H1 (cell line): ENCODE measurements at regions not wholly inside any gene's neighbourhood (a gene's known extent, or its start where the extent isn't known, plus 50 kb on each side); places are given as distances from the start of the nearest gene placed in this dataset.

ENCODE experiments used
- CTCF ChIA-PET: fragments of 300-600 bp; sonication (Branson Sonifier 250); formaldehyde crosslinking; loops from one replicate; lab custom pipeline; 2021; ENCODE audit not compliant: partially characterized antibody; lab: Charles Lee
- POLR2A ChIA-PET: fragments of 300-600 bp; sonication (Branson Sonifier 250); formaldehyde crosslinking; loops from one replicate; lab custom pipeline; 2021; ENCODE audit warnings: inconsistent platforms; ENCODE audit not compliant: partially characterized antibody; lab: Charles Lee
- DNase-seq, 2 experiments: peaks; one replicate each; pipeline versions ENCODE4 v3.0.0 to v3.0.0-alpha.2; 2010 to 2022; ENCODE audit warnings: low spot score in 2 of 2, low read depth in 1 of 2, mixed read lengths in 1 of 2
- FAIRE-seq: peaks from 2 replicates; lab custom pipeline; 2011; peaks lifted over from hg19 to GRCh38; lab: Jason Lieb, UNC
- H2AFZ ChIP-seq: 2 replicates; pipeline ENCODE4 v1.8.1; 2012; ENCODE audit warnings: low read length, inconsistent platforms
- H2AK5ac ChIP-seq: 2 replicates; pipeline ENCODE4 v1.6.1; 2013; ENCODE audit warnings: low read depth, low read length
- H2BK120ac ChIP-seq: replicated peaks from 2 replicates; pipeline ENCODE3; 2013; ENCODE audit warnings: low read depth, low read length, inconsistent platforms
- H2BK12ac ChIP-seq: 2 replicates; pipeline ENCODE4 v1.6.1; 2013; ENCODE audit warnings: low read depth, low read length
- H2BK15ac ChIP-seq: 2 replicates; pipeline ENCODE4 v1.6.1; 2013; ENCODE audit warnings: low read length
- H2BK20ac ChIP-seq: 2 replicates; pipeline ENCODE4 v1.6.1; 2013; ENCODE audit warnings: low read length
- H2BK5ac ChIP-seq: 2 replicates; pipeline ENCODE4 v1.6.1; 2013; ENCODE audit warnings: low read depth, low read length
- H3K14ac ChIP-seq: 2 replicates; pipeline ENCODE4 v1.6.1; 2013; ENCODE audit warnings: inconsistent platforms; ENCODE audit not compliant: insufficient read length
- H3K18ac ChIP-seq: 2 replicates; pipeline ENCODE4 v1.6.1; 2013; ENCODE audit warnings: low read length; ENCODE audit errors: extremely low read depth
- H3K23ac ChIP-seq: 2 replicates; pipeline ENCODE4 v1.6.1; 2013; ENCODE audit warnings: inconsistent platforms; ENCODE audit not compliant: insufficient read length
- H3K23me2 ChIP-seq: 2 replicates; pipeline ENCODE4 v1.6.1; 2013; ENCODE audit warnings: low read depth, low read length
- H3K27ac ChIP-seq: 2 replicates; pipeline ENCODE4 v1.6.1; 2011; ENCODE audit warnings: low read depth, low read length, inconsistent platforms
- H3K27me3 ChIP-seq, 4 experiments: replicated peaks in 1 of 4; 1 replicate in 1 of 4; 2 replicates in 3 of 4; pipeline versions ENCODE4 v1.6.1 to v1.8.1; 2011 to 2013; ENCODE audit warnings: low read length in 3 of 4, mild to moderate bottlenecking in 3 of 4, inconsistent platforms in 2 of 4, mixed read lengths in 2 of 4, moderate library complexity in 1 of 4; ENCODE audit not compliant: control insufficient read depth in 3 of 4, insufficient read depth in 3 of 4; ENCODE audit errors: extremely low read depth in 1 of 4
- H3K36me3 ChIP-seq, 4 experiments: 2 replicates each; pipeline versions ENCODE4 v1.6.1 to v1.8.1; 2011 to 2013; ENCODE audit warnings: mild to moderate bottlenecking in 4 of 4, low read length in 3 of 4, moderate library complexity in 2 of 4, control low read depth in 1 of 4, inconsistent platforms in 1 of 4; ENCODE audit not compliant: insufficient read depth in 4 of 4, control insufficient read depth in 2 of 4
- H3K4ac ChIP-seq: replicated peaks from 2 replicates; pipeline ENCODE3; 2013; ENCODE audit warnings: low read length, low read depth, mixed read lengths, inconsistent platforms; ENCODE audit not compliant: insufficient read length
- H3K4me1 ChIP-seq, 4 experiments: replicated peaks in 1 of 4; 1 replicate in 1 of 4; 2 replicates in 3 of 4; pipeline versions ENCODE4 v1.6.1 to v1.8.1; 2011 to 2013; ENCODE audit warnings: low read length in 3 of 4, inconsistent platforms in 2 of 4, mixed read lengths in 1 of 4; ENCODE audit not compliant: insufficient read depth in 4 of 4, control insufficient read depth in 3 of 4
- H3K4me2 ChIP-seq, 2 experiments: 2 replicates each; pipeline versions ENCODE4 v1.6.1 to v1.8.1; 2011 to 2013; ENCODE audit warnings: low read depth in 2 of 2, low read length in 2 of 2, control low read depth in 1 of 2, inconsistent platforms in 1 of 2, mild to moderate bottlenecking in 1 of 2; ENCODE audit not compliant: insufficient read depth in 1 of 2
- H3K4me3 ChIP-seq, 4 experiments: fragments of 200-600, 300-600 bp in 1 of 4; sonication (generic), shearing (Covaris generic), sonication (Bioruptor Twin) in 1 of 4; 2 replicates each; pipeline versions ENCODE4 v1.5.1 to v1.8.1; 2011 to 2016; ENCODE audit warnings: low read length in 4 of 4, low read depth in 3 of 4, control low read depth in 2 of 4, inconsistent platforms in 2 of 4, mild to moderate bottlenecking in 2 of 4, mixed read lengths in 1 of 4, moderate library complexity in 1 of 4; ENCODE audit not compliant: insufficient read depth in 2 of 4; ENCODE audit errors: extremely low read depth in 1 of 4
- H3K56ac ChIP-seq: replicated peaks from 2 replicates; pipeline ENCODE3; 2013; ENCODE audit warnings: low read depth, mild to moderate bottlenecking, mixed read lengths, low read length, inconsistent platforms; ENCODE audit not compliant: insufficient read length
- H3K79me1 ChIP-seq: 2 replicates; pipeline ENCODE4 v1.6.1; 2013; ENCODE audit warnings: low read depth, low read length, control low read depth
- H3K79me2 ChIP-seq, 2 experiments: 2 replicates each; pipeline versions ENCODE4 v1.6.1 to v1.8.1; 2012 to 2013; ENCODE audit warnings: low read length in 2 of 2, mild to moderate bottlenecking in 2 of 2, inconsistent platforms in 1 of 2; ENCODE audit not compliant: insufficient read depth in 2 of 2, control insufficient read depth in 1 of 2
- H3K9ac ChIP-seq, 4 experiments: replicated peaks in 1 of 4; 1 replicate in 1 of 4; 2 replicates in 3 of 4; pipeline versions ENCODE4 v1.6.1 to v1.8.1; 2011 to 2013; ENCODE audit warnings: low read depth in 3 of 4, low read length in 3 of 4, control low read depth in 2 of 4, mild to moderate bottlenecking in 2 of 4, moderate library complexity in 2 of 4, inconsistent platforms in 1 of 4; ENCODE audit errors: extremely low read depth in 1 of 4
- H3K9me3 ChIP-seq, 2 experiments: 2 replicates each; pipeline versions ENCODE4 v1.6.1 to v1.8.1; 2012 to 2013; ENCODE audit warnings: mild to moderate bottlenecking in 2 of 2, moderate library complexity in 2 of 2, control low read depth in 1 of 2, inconsistent platforms in 1 of 2, low read depth in 1 of 2, low read length in 1 of 2, mixed read lengths in 1 of 2; ENCODE audit not compliant: insufficient read depth in 2 of 2
- H4K20me1 ChIP-seq, 2 experiments: replicated peaks in 1 of 2; 2 replicates each; pipeline versions ENCODE3 to v1.8.1; 2011 to 2013; ENCODE audit warnings: inconsistent platforms in 2 of 2, low read length in 2 of 2, mild to moderate bottlenecking in 1 of 2; ENCODE audit not compliant: insufficient read depth in 2 of 2, control insufficient read depth in 1 of 2
- H4K5ac ChIP-seq: 2 replicates; pipeline ENCODE4 v1.6.1; 2013; ENCODE audit warnings: low read length, low read depth, mixed read lengths, inconsistent platforms; ENCODE audit not compliant: insufficient read length
- H4K8ac ChIP-seq: 2 replicates; pipeline ENCODE4 v1.8.0; 2013; ENCODE audit warnings: mild to moderate bottlenecking, moderate library complexity, low read length, inconsistent platforms; ENCODE audit not compliant: insufficient read depth; ENCODE audit errors: extremely low read depth
- H4K91ac ChIP-seq: replicated peaks from 2 replicates; pipeline ENCODE3; 2013; ENCODE audit warnings: low read length, mixed read lengths, inconsistent platforms; ENCODE audit not compliant: insufficient read length
- BCL11A ChIP-seq, 2 experiments: IDR thresholded peaks; one replicate each; pipeline ENCODE4 v1.6.1; 2011; ENCODE audit warnings: low read depth in 2 of 2, low read length in 2 of 2, mild to moderate bottlenecking in 2 of 2
- BRCA1 ChIP-seq: IDR thresholded peaks from 2 replicates; pipeline ENCODE4 v1.6.1; 2012; ENCODE audit warnings: low read depth, low read length, improper control_type of control experiment
- CEBPB ChIP-seq: IDR thresholded peaks from 2 replicates; pipeline ENCODE4 v1.6.1; 2012; ENCODE audit warnings: low read depth, low read length
- CHD1 ChIP-seq: IDR thresholded peaks from 2 replicates; pipeline ENCODE4 v1.6.1; 2012; ENCODE audit warnings: low read depth, low read length, improper control_type of control experiment
- CREB1 ChIP-seq: IDR thresholded peaks from 2 replicates; pipeline ENCODE4 v1.6.1; 2012; ENCODE audit warnings: inconsistent platforms
- CTBP2 ChIP-seq: IDR thresholded peaks from 2 replicates; pipeline ENCODE4 v1.7.0; 2011; ENCODE audit warnings: borderline replicate concordance, mild to moderate bottlenecking, moderate library complexity, mixed read lengths, low read length; ENCODE audit not compliant: insufficient read depth, insufficient read length
- GTF2F1 ChIP-seq: IDR thresholded peaks from 2 replicates; pipeline ENCODE4 v1.6.1; 2012; ENCODE audit warnings: low read depth, low read length, improper control_type of control experiment, borderline replicate concordance
- POU5F1 ChIP-seq: IDR thresholded peaks from 2 replicates; pipeline ENCODE4 v1.6.1; 2011; ENCODE audit warnings: low read depth, mild to moderate bottlenecking, low read length, moderate library complexity
- RAD21 ChIP-seq, 2 experiments: IDR thresholded peaks in 1 of 2; conservative IDR thresholded peaks in 1 of 2; 2 replicates each; pipeline ENCODE4 v1.6.1; 2011; ENCODE audit warnings: low read depth in 2 of 2, low read length in 2 of 2, improper control_type of control experiment in 1 of 2, inconsistent platforms in 1 of 2, mild to moderate bottlenecking in 1 of 2, moderate library complexity in 1 of 2
- RXRA ChIP-seq: IDR thresholded peaks from 2 replicates; pipeline ENCODE4 v1.6.1; 2011; ENCODE audit warnings: low read depth, mild to moderate bottlenecking, low read length, moderate library complexity; ENCODE audit not compliant: insufficient read depth
- SIN3A ChIP-seq, 2 experiments: IDR thresholded peaks in 1 of 2; conservative IDR thresholded peaks in 1 of 2; 2 replicates each; pipeline ENCODE4 v1.6.1; 2011 to 2012; ENCODE audit warnings: low read length in 2 of 2, improper control_type of control experiment in 1 of 2, low read depth in 1 of 2, mild to moderate bottlenecking in 1 of 2
- SIRT6 ChIP-seq: IDR thresholded peaks from one replicate; pipeline ENCODE4 v1.7.1; 2012; ENCODE audit warnings: low read length, inconsistent platforms
- SRF ChIP-seq: IDR thresholded peaks from 2 replicates; pipeline ENCODE4 v1.6.1; 2011; ENCODE audit warnings: mild to moderate bottlenecking, low read depth, low read length, moderate library complexity
- TBP ChIP-seq: IDR thresholded peaks from 2 replicates; pipeline ENCODE4 v1.6.1; 2011; ENCODE audit warnings: low read depth, low read length, improper control_type of control experiment
- WGBS, 2 experiments: shearing (Covaris generic) in 1 of 2; methylation state at CpG; one replicate each; pipeline versions ENCODE4 v1.1.6 to v1.1.7; 2013 to 2015; ENCODE audit warnings: low lambda C conversion rate in 2 of 2, mixed read lengths in 2 of 2, inconsistent platforms in 1 of 2, low coverage in 1 of 2, missing lambda C conversion rate in 1 of 2; ENCODE audit not compliant: insufficient replicate concordance in 2 of 2, insufficient coverage in 1 of 2, insufficient read length in 1 of 2; ENCODE audit errors: extremely low coverage in 1 of 2, missing lambda C conversion rate in 1 of 2; 5-methylcytosine and 5-hydroxymethylcytosine counted together

DNA sequence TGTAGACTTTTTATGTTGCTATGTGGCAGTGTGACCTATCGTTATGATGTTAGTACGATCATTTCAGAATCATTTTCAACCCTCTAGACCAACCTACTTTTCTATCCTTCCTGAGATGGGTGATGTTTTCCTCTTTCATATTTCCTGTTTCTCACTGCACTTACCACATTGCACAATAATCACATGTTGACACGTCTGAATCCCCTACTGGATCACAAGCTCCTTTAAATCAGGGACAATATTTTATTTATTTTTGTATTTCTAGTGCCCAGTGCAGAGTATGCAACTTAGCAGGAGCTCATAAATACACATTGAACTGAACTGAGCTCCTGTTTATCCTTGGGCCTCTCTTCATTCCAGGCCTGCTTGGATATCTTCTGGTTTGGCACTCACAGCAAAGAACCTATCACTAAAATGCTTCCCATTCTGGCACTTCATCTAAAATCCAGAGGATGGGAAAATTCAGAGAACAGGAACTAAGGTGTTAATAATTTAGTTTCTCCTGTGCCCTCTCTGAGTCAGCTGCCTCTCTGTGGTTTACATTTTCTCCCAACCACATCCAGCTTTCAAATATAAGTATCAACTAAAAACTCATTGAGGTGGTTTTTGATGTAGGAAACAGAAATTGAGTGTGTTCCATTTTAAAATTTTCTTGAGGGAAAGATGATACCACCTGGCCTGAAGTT is 69.4 kb upstream of the DYRK2 start:
- POLR2A ChIA-PET: no interaction called here
- TF ChIP-seq BCL11A (IDR thresholded peaks at IDR 0.05; ENCODE audit: low read depth in 2 of 2, low read length in 2 of 2): no peak
- no peak for TF ChIP-seq POU5F1
- no peak for TF ChIP-seq CEBPB
- TF ChIP-seq TBP: no peak
- TF ChIP-seq CTBP2: no peak
- no peak for TF ChIP-seq CREB1
- no peak for TF ChIP-seq SRF
- no peak for TF ChIP-seq RAD21 (IDR thresholded peaks at IDR 0.05 in 1 of 2, conservative IDR thresholded peaks at IDR 0.05 in 1 of 2; ENCODE audit: low read depth in 2 of 2, low read length in 2 of 2)
- TF ChIP-seq BRCA1: no peak
- no peak for TF ChIP-seq GTF2F1
- no peak for TF ChIP-seq SIN3A (conservative IDR thresholded peaks at IDR 0.05 in 1 of 2, IDR thresholded peaks at IDR 0.05 in 1 of 2; ENCODE audit: low read depth in 1 of 2, low read length in 2 of 2)
- TF ChIP-seq RXRA: no peak
- TF ChIP-seq SIRT6: no peak
- no peak for TF ChIP-seq CHD1

More for the DNA sequence above, 69.4 kb upstream of the DYRK2 start:
- H2AK5ac ChIP-seq: no peak overlapping the region
- no peak overlapping the region for H2BK15ac ChIP-seq
- H3K4me2 ChIP-seq: no peak overlapping the region
- H3K9ac ChIP-seq: no peak overlapping the region
- H3K4me1 ChIP-seq: no peaks in the 10 kb centered on the region
- no peak overlapping the region for H2AFZ ChIP-seq
- H4K8ac ChIP-seq: no peak overlapping the region
- no peak overlapping the region for H2BK5ac ChIP-seq
- H3K23me2 ChIP-seq: no peaks in the 10 kb centered on the region
- H2BK20ac ChIP-seq: no peak overlapping the region
- no peaks in the 10 kb centered on the region for H4K20me1 ChIP-seq
- no peaks in the 10 kb centered on the region for H3K36me3 ChIP-seq
- H2BK12ac ChIP-seq: no peak overlapping the region
- H3K14ac ChIP-seq: no peak overlapping the region
- H3K56ac ChIP-seq: no peak overlapping the region
- no peak for FAIRE-seq
- H3K79me1 ChIP-seq: no peaks in the 10 kb centered on the region
- no peak overlapping the region for H3K18ac ChIP-seq
- H3K79me2 ChIP-seq: no peaks in the 10 kb centered on the region
- H3K27ac ChIP-seq: no peak overlapping the region
- H3K4ac ChIP-seq: no peak overlapping the region
- no peak for DNase-seq
- no peaks in the 10 kb centered on the region for H3K27me3 ChIP-seq
- no peak overlapping the region for H4K5ac ChIP-seq
- H3K4me3 ChIP-seq: no peak overlapping the region
- CTCF ChIA-PET: interaction anchor here (1.5 to 1.8 kb wide), 2 partner anchors 9 to 69 kb away, joined by 4 read pairs; partner anchors contain the start of gene DYRK2
- H3K23ac ChIP-seq: no peak overlapping the region
- no peaks in the 10 kb centered on the region for H3K9me3 ChIP-seq
- no peak overlapping the region for H4K91ac ChIP-seq
- 85% methylated on average over 3 of the region's 3 CpGs; no CpG with 5 or more reads in 1 of the 2 experiments for WGBS, 2 experiments
- H2BK120ac ChIP-seq: no peak overlapping the region
